ENCODE measurements at regions not wholly inside any gene's neighbourhood (a gene's known extent, or its start where the extent isn't known, plus 50 kb on each side); places are given as distances from the start of the nearest gene placed in this dataset.
"Not testable (repeated sequence)": the region's sequence is repeated elsewhere in the genome, so short reads cannot be mapped to it uniquely, and the experiment has no call there.

- in situ Hi-C loops (cut with MboI; ENCODE audit: low sequenced_read_pairs), result loop anchor here (25.0 kb wide), 2 partner anchors 1512 to 1612 kb away; a partner anchor contains a TSS
- H2AK9ac ChIP-seq (replicated peaks; ENCODE audit: low read depth, low read length, poor library complexity), result peak overlapping the region; percentile 70
- H2AK5ac ChIP-seq (ENCODE audit: low read depth, low read length); H2BK20ac ChIP-seq (ENCODE audit: low read depth, low read length); H3K9me3 ChIP-seq (ENCODE audit: control insufficient read depth, insufficient read depth, low read length); H2BK15ac ChIP-seq (ENCODE audit: low read depth, low read length); dilution Hi-C loops (cut with HindIII; ENCODE audit: low sequenced_read_pairs, unreplicated experiment); H3K79me1 ChIP-seq (ENCODE audit: low read depth in 1 of 2, low read length in 2 of 2); H3K36me3 ChIP-seq (ENCODE audit: control insufficient read depth, insufficient read depth, low read length); H3K4me1 ChIP-seq (ENCODE audit: control insufficient read depth, insufficient read depth, low read length); H3K9me1 ChIP-seq (ENCODE audit: insufficient read depth, low read length); H4K20me1 ChIP-seq (ENCODE audit: insufficient read depth, low read length); H3K27me3 ChIP-seq (ENCODE audit: control insufficient read depth, insufficient read depth, low read length); H2BK120ac ChIP-seq (ENCODE audit: low read depth, low read length); intact Hi-C loops (cut with micrococcal nuclease): not testable (repeated sequence)
- 0% methylated on average over 1 of the region's 53 CpGs; no CpG with 5 or more reads in 1 of the 2 experiments for WGBS, 2 experiments (ENCODE audit: extremely low coverage in 2 of 2, insufficient read length in 1 of 2)
- ChIA-PET CTCF (interaction anchor here (0.6 to 2.6 kb wide), 2 partner anchors 70 to 1008 kb away, joined by 5 to 8 read pairs; no protein-coding TSS in a partner anchor), POLR2A (ENCODE audit: unreplicated experiment) (interaction anchor here (0.7 to 1.8 kb wide), 8 partner anchors 11 to 692 kb away, joined by 3 to 8 read pairs (median 4); a partner anchor contains a TSS)
- H3K9ac ChIP-seq (ENCODE audit: low read depth, low read length), result peak overlapping the region; percentile 87
- ATAC-seq (ENCODE audit: low read depth) (peak; percentile 71), DNase-seq (peak; percentile 80)
- peak overlapping the region in 1 of 2 experiments; percentile 47; a peak in 2 of 4 replicates for H4K8ac ChIP-seq (ENCODE audit: low read depth in 2 of 2, low read length in 2 of 2)
- TF ChIP-seq MXI1 (IDR thresholded peaks at IDR 0.05; ENCODE audit: borderline replicate concordance, low read depth, low read length) (0 out of 2 replicates have a peak, but pooled peaks have one; percentile 45), POLR2A (IDR thresholded peaks at IDR 0.05; ENCODE audit: low read depth, low read length) (peak; percentile 69), CEBPB (IDR thresholded peaks at IDR 0.05; ENCODE audit: low read depth, low read length) (peak; percentile 18; the same call in 1 of the 2 replicates), BHLHE40 (IDR thresholded peaks at IDR 0.05; ENCODE audit: low read depth, low read length) (peak; percentile 76)
- H4K91ac ChIP-seq (ENCODE audit: insufficient read depth, low read depth, low read length), result peak overlapping the region; percentile 37; the same call in 1 of the 2 replicates
- peak overlapping the region; percentile 83 for H2BK5ac ChIP-seq (ENCODE audit: low read depth, low read length, poor library complexity, severe bottlenecking)
- H2AFZ ChIP-seq (replicated peaks; ENCODE audit: low read length, poor library complexity), result peak overlapping the region; percentile 16
- H3K14ac ChIP-seq (replicated peaks; ENCODE audit: low read depth, low read length), result peak overlapping the region; percentile 81; the same call in 1 of the 2 replicates
- peak overlapping the region; percentile 94 for H3K4me3 ChIP-seq (ENCODE audit: insufficient read depth, low read depth, low read length)
- peak overlapping the region; percentile 61; the same call in 1 of the 2 replicates for H4K5ac ChIP-seq (ENCODE audit: low read depth, low read length)
- H3K27ac ChIP-seq (ENCODE audit: insufficient read depth, low read length), result peak overlapping the region; percentile 80
- TSS peak; percentile 93 for BruUV-seq (replicated peaks)
- H3K56ac ChIP-seq (ENCODE audit: extremely low read depth, insufficient read depth, low read length), result peak overlapping the region; percentile 80
- peak overlapping the region; percentile 76 for H3K23ac ChIP-seq (ENCODE audit: low read depth, low read length)
- H3K18ac ChIP-seq (ENCODE audit: low read depth, low read length), result peak overlapping the region; percentile 71
- H3K4ac ChIP-seq (ENCODE audit: low read depth, low read length), result peak overlapping the region; percentile 73
- peak overlapping the region; percentile 99 for H3K4me2 ChIP-seq (ENCODE audit: low read depth, low read length)
Measured at GRCh38 chr6:27824211-27825024, 87.8 kb downstream of the OR2B2 start.

Measured in IMR-90 (cell line).